Right lobe of liver (tissue), 4 donors: ENCODE measurements at regions not wholly inside any gene's neighbourhood (a gene's known extent, or its start where the extent isn't known, plus 50 kb on each side); places are given as distances from the start of the nearest gene placed in this dataset.

ENCODE experiments used
- POLR2A ChIP-seq: fragments of 450-650 bp; IDR thresholded peaks from one replicate; pipeline ENCODE4 v1.6.1; 2017; ENCODE audit warnings: antibody characterized with exemption, mild to moderate bottlenecking
- TF ChIP-seq, protein P1 (sequence below), 4 donors: fragments of 200-600 bp in 3 of 4; fragments of 450-650 bp in 1 of 4; IDR thresholded peaks; one replicate each; pipeline versions ENCODE4 v1.5.1 to v1.8.0; 2016 to 2022; ENCODE audit warnings: antibody characterized with exemption in 4 of 4, mild to moderate bottlenecking in 2 of 4
- donor health status: DM: no; HTN: no; CAD: no.
- donor health status: DM: no; HTN: no; CAD: no.
- donor health status: DM: no; HTN: yes; CAD: no.

DNA sequence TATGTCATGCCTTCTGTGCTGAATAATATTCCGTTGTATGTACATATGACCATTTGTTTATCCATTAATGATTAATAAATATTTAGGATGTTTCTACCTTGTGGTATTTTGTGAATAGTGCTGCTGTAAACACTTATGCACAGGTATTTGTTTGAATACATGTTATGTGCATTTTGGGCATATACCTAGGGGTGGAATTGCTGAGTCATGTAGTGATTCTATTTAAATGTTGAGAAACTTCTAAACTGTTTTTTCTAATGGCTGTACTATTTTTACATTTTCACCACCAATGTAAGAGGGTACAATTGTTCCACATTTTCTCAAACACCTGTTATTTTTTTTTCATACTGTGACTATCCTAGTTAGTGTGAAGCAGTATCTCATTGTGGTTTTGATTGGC lies 1318.6 kb downstream of the TECRL start:
- TF ChIP-seq, protein P1, sequence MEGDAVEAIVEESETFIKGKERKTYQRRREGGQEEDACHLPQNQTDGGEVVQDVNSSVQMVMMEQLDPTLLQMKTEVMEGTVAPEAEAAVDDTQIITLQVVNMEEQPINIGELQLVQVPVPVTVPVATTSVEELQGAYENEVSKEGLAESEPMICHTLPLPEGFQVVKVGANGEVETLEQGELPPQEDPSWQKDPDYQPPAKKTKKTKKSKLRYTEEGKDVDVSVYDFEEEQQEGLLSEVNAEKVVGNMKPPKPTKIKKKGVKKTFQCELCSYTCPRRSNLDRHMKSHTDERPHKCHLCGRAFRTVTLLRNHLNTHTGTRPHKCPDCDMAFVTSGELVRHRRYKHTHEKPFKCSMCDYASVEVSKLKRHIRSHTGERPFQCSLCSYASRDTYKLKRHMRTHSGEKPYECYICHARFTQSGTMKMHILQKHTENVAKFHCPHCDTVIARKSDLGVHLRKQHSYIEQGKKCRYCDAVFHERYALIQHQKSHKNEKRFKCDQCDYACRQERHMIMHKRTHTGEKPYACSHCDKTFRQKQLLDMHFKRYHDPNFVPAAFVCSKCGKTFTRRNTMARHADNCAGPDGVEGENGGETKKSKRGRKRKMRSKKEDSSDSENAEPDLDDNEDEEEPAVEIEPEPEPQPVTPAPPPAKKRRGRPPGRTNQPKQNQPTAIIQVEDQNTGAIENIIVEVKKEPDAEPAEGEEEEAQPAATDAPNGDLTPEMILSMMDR (IDR thresholded peaks at IDR 0.05): no peak
- no peak for TF ChIP-seq POLR2A
